Fibroblast of the conjunctiva (primary cell): ENCODE measurements at regions not wholly inside any gene's neighbourhood (a gene's known extent, or its start where the extent isn't known, plus 50 kb on each side); places are given as distances from the start of the nearest gene placed in this dataset.
A peak's percentile ranks its signal among the peaks of the same experiment; 100 is the strongest.

Experiments
- DNase-seq: peaks from one replicate; pipeline ENCODE4 v3.0.0-alpha.2; 2010; ENCODE audit warnings: low read depth

- no peak for DNase-seq
Measured at GRCh38 chr18:25647404-25647803, 295.4 kb upstream of the ZNF521 start.

GRCh38 chr18:25646971-25647370, 295.0 kb upstream of the ZNF521 start:
- peak; percentile 14 for DNase-seq

- no peak for DNase-seq
Measured at GRCh38 chr18:25639596-25639995, 287.6 kb upstream of the ZNF521 start.

- DNase-seq = no peak
Measured at GRCh38 chr18:25633563-25633962, 281.6 kb upstream of the ZNF521 start.

GRCh38 chr18:25630682-25631081, 278.7 kb upstream of the ZNF521 start:
- peak; percentile 49 for DNase-seq

GRCh38 chr18:25621682-25622081, 269.7 kb upstream of the ZNF521 start:
- no peak for DNase-seq

- no peak for DNase-seq
Measured at GRCh38 chr18:25621144-25621543, 269.2 kb upstream of the ZNF521 start.

GRCh38 chr18:25614168-25614567, 262.2 kb upstream of the ZNF521 start:
- no peak for DNase-seq

- DNase-seq = no peak
Measured at GRCh38 chr18:25612466-25612865, 260.5 kb upstream of the ZNF521 start.

- DNase-seq = no peak
Measured at GRCh38 chr18:25608091-25608490, 256.1 kb upstream of the ZNF521 start.

- no peak for DNase-seq
Measured at GRCh38 chr18:25604894-25605597, 253.1 kb upstream of the ZNF521 start.

GRCh38 chr18:25604196-25604893, 252.4 kb upstream of the ZNF521 start:
- no peak for DNase-seq

- DNase-seq = no peak
Measured at GRCh38 chr18:25599443-25599842, 247.5 kb upstream of the ZNF521 start.

GRCh38 chr18:25597476-25597875, 245.5 kb upstream of the ZNF521 start:
- DNase-seq = no peak

- DNase-seq = no peak
Measured at GRCh38 chr18:25595274-25596060, 243.5 kb upstream of the ZNF521 start.

- no peak for DNase-seq
Measured at GRCh38 chr18:25594351-25594750, 242.4 kb upstream of the ZNF521 start.

- no peak for DNase-seq
Measured at GRCh38 chr18:25592804-25593360, 240.9 kb upstream of the ZNF521 start.

- no peak for DNase-seq
Measured at GRCh38 chr18:25590456-25590855, 238.5 kb upstream of the ZNF521 start.

- DNase-seq = no peak
Measured at GRCh38 chr18:25587545-25587944, 235.6 kb upstream of the ZNF521 start.

GRCh38 chr18:25568986-25569385, 217.0 kb upstream of the ZNF521 start:
- no peak for DNase-seq

GRCh38 chr18:25563816-25564683, 212.1 kb upstream of the ZNF521 start:
- DNase-seq = no peak

GRCh38 chr18:25563346-25563745, 211.4 kb upstream of the ZNF521 start:
- no peak for DNase-seq
